ENCODE measurements at regions not wholly inside any gene's neighbourhood (a gene's known extent, or its start where the extent isn't known, plus 50 kb on each side); places are given as distances from the start of the nearest gene placed in this dataset.

GRCh38 chr12:67558775-67559174, 89.8 kb upstream of the DYRK2 start:
- peaks cover 9% of the 10 kb centered on the region; the same call in 1 of the 2 replicates for H3K9me3 ChIP-seq (ENCODE audit: insufficient read depth, low read depth)
- intact Hi-C loops (cut with micrococcal nuclease; ENCODE audit: unreplicated experiment): no loop called here
- H3K27me3 ChIP-seq (ENCODE audit: insufficient read depth, low read depth): no peaks in the 10 kb centered on the region
- no peaks in the 10 kb centered on the region for H4K20me1 ChIP-seq (ENCODE audit: insufficient read depth)
- ChIA-PET POLR2A (ENCODE audit: unreplicated experiment) (no interaction called here), CTCF (no interaction called here)
- H3K27ac ChIP-seq: no peak overlapping the region
- TF ChIP-seq EZH2 (IDR thresholded peaks at IDR 0.05; ENCODE audit: low read depth): no peak
- TF ChIP-seq CTCF (conservative IDR thresholded peaks at IDR 0.05): no peak
- H3K9me2 ChIP-seq (ENCODE audit: insufficient read depth): no peaks in the 10 kb centered on the region
- H3K4me1 ChIP-seq (replicated peaks; ENCODE audit: insufficient read depth): peaks cover 10% of the 10 kb centered on the region
- H3F3A ChIP-seq (ENCODE audit: insufficient read depth, low read depth): no peaks in the 10 kb centered on the region
- H3K79me2 ChIP-seq (ENCODE audit: low read depth): no peaks in the 10 kb centered on the region
- no peak overlapping the region for H3K4me3 ChIP-seq
- H2AFZ ChIP-seq: no peak overlapping the region
- H3K4me2 ChIP-seq: no peak overlapping the region
- no peak for DNase-seq
- H3K36me3 ChIP-seq (ENCODE audit: low read depth): no peaks in the 10 kb centered on the region
- BruUV-seq (replicated peaks): no TSS peak

GRCh38 chr12:67559751-67560150, 88.8 kb upstream of the DYRK2 start:
- H3K4me3 ChIP-seq: no peak overlapping the region

GRCh38 chr12:67562513-67563287, 85.8 kb upstream of the DYRK2 start:
- H3K9me2 ChIP-seq (ENCODE audit: insufficient read depth): no peaks in the 10 kb centered on the region
- POLR2A ChIA-PET (ENCODE audit: unreplicated experiment): no interaction called here
- no peak overlapping the region for H3K4me2 ChIP-seq
- H3K27ac ChIP-seq: no peak overlapping the region
- no peaks in the 10 kb centered on the region for H3K4me1 ChIP-seq (replicated peaks; ENCODE audit: insufficient read depth)
- DNase-seq: no peak
- H3K4me3 ChIP-seq: no peak overlapping the region
- no peaks in the 10 kb centered on the region for H3F3A ChIP-seq (ENCODE audit: insufficient read depth, low read depth)
- intact Hi-C loops (cut with micrococcal nuclease; ENCODE audit: unreplicated experiment): no loop called here
- BruUV-seq (replicated peaks): no TSS peak
- no peaks in the 10 kb centered on the region for H3K79me2 ChIP-seq (ENCODE audit: low read depth)
- no peaks in the 10 kb centered on the region for H4K20me1 ChIP-seq (ENCODE audit: insufficient read depth)
- TF ChIP-seq CTCF (conservative IDR thresholded peaks at IDR 0.05) (no peak), EZH2 (IDR thresholded peaks at IDR 0.05; ENCODE audit: low read depth) (no peak)
- no peak overlapping the region for H2AFZ ChIP-seq
- no peaks in the 10 kb centered on the region for H3K36me3 ChIP-seq (ENCODE audit: low read depth)
- H3K9me3 ChIP-seq (ENCODE audit: insufficient read depth, low read depth): peaks cover 16% of the 10 kb centered on the region
- no peaks in the 10 kb centered on the region for H3K27me3 ChIP-seq (ENCODE audit: insufficient read depth, low read depth)
- CTCF ChIA-PET: no interaction called here

More at GRCh38 chr12:67559751-67560150, 88.8 kb upstream of the DYRK2 start:
- H3K4me1 ChIP-seq (replicated peaks; ENCODE audit: insufficient read depth): peaks cover 10% of the 10 kb centered on the region
- DNase-seq: no peak
- H4K20me1 ChIP-seq (ENCODE audit: insufficient read depth): no peaks in the 10 kb centered on the region
- CTCF ChIA-PET: no interaction called here
- no peaks in the 10 kb centered on the region for H3K9me2 ChIP-seq (ENCODE audit: insufficient read depth)
- no peaks in the 10 kb centered on the region for H3K36me3 ChIP-seq (ENCODE audit: low read depth)
- no peak overlapping the region for H3K27ac ChIP-seq
- H3K27me3 ChIP-seq (ENCODE audit: insufficient read depth, low read depth): no peaks in the 10 kb centered on the region
- no peak overlapping the region for H2AFZ ChIP-seq
- POLR2A ChIA-PET (ENCODE audit: unreplicated experiment): no interaction called here
- intact Hi-C loops (cut with micrococcal nuclease; ENCODE audit: unreplicated experiment): no loop called here
- no TSS peak for BruUV-seq (replicated peaks)
- peaks cover 9% of the 10 kb centered on the region; the same call in 1 of the 2 replicates for H3K9me3 ChIP-seq (ENCODE audit: insufficient read depth, low read depth)
- no peaks in the 10 kb centered on the region for H3K79me2 ChIP-seq (ENCODE audit: low read depth)
- no peak overlapping the region for H3K4me2 ChIP-seq
- TF ChIP-seq CTCF (conservative IDR thresholded peaks at IDR 0.05): no peak
- TF ChIP-seq EZH2 (IDR thresholded peaks at IDR 0.05; ENCODE audit: low read depth): no peak
- H3F3A ChIP-seq (ENCODE audit: insufficient read depth, low read depth): no peaks in the 10 kb centered on the region
